H9 (cell line): ENCODE measurements at regions not wholly inside any gene's neighbourhood (a gene's known extent, or its start where the extent isn't known, plus 50 kb on each side); places are given as distances from the start of the nearest gene placed in this dataset.

ENCODE experiments used
- DNase-seq: peaks from one replicate; pipeline ENCODE4 v3.0.0-alpha.2; 2017
- H2AFZ ChIP-seq: one replicate; pipeline ENCODE4 v1.6.1; 2013; ENCODE audit warnings: mild to moderate bottlenecking, low read length, control low read depth, moderate library complexity
- H2AK5ac ChIP-seq: 2 replicates; pipeline ENCODE4 v1.6.1; 2013; ENCODE audit warnings: low read length, control low read depth, mixed read lengths; ENCODE audit not compliant: insufficient read length
- H2BK120ac ChIP-seq: one replicate; pipeline ENCODE4 v1.6.1; 2013; ENCODE audit warnings: low read depth, mild to moderate bottlenecking, low read length, control low read depth, inconsistent platforms; ENCODE audit not compliant: poor library complexity, severe bottlenecking
- H2BK12ac ChIP-seq: 2 replicates; pipeline ENCODE4 v1.6.1; 2013; ENCODE audit warnings: low read length, control low read depth, mixed read lengths, low read depth; ENCODE audit not compliant: insufficient read length
- H2BK15ac ChIP-seq: 2 replicates; pipeline ENCODE4 v1.6.1; 2013; ENCODE audit warnings: low read depth, low read length, control low read depth
- H2BK20ac ChIP-seq: one replicate; pipeline ENCODE4 v1.6.1; 2013; ENCODE audit warnings: low read depth, mild to moderate bottlenecking, low read length, control low read depth, inconsistent platforms; ENCODE audit not compliant: poor library complexity, severe bottlenecking
- H2BK5ac ChIP-seq: 2 replicates; pipeline ENCODE4 v1.6.1; 2013; ENCODE audit warnings: low read length, control low read depth, mixed read lengths; ENCODE audit not compliant: insufficient read length
- H3K14ac ChIP-seq: 2 replicates; pipeline ENCODE4 v1.6.1; 2013; ENCODE audit warnings: low read length, control low read depth; ENCODE audit not compliant: insufficient read depth
- H3K18ac ChIP-seq: 2 replicates; pipeline ENCODE4 v1.6.1; 2013; ENCODE audit warnings: low read depth, mild to moderate bottlenecking, mixed read lengths, low read length, control low read depth; ENCODE audit not compliant: insufficient read length
- H3K23ac ChIP-seq: 2 replicates; pipeline ENCODE4 v1.6.1; 2013; ENCODE audit warnings: low read length, control low read depth, mixed read lengths, low read depth; ENCODE audit not compliant: insufficient read length
- H3K23me2 ChIP-seq: 2 replicates; pipeline ENCODE4 v1.6.1; 2013; ENCODE audit warnings: low read depth, mild to moderate bottlenecking, mixed read lengths, low read length, control low read depth; ENCODE audit not compliant: insufficient read length, poor library complexity, severe bottlenecking
- H3K27ac ChIP-seq: 2 replicates; pipeline ENCODE4 v1.5.1; 2013; ENCODE audit warnings: low read length, control low read depth, mixed read lengths, low read depth; ENCODE audit not compliant: insufficient read length
- H3K27me3 ChIP-seq: 2 replicates; pipeline ENCODE4 v1.6.1; 2013; ENCODE audit warnings: low read length, control low read depth, inconsistent platforms; ENCODE audit not compliant: insufficient read depth
- H3K4ac ChIP-seq: 2 replicates; pipeline ENCODE4 v1.6.1; 2013; ENCODE audit warnings: low read depth, mild to moderate bottlenecking, control low read depth, inconsistent platforms, low read length, moderate library complexity
- H3K4me1 ChIP-seq: 2 replicates; pipeline ENCODE4 v1.6.1; 2013; ENCODE audit warnings: low read length, control low read depth, inconsistent platforms; ENCODE audit not compliant: insufficient read depth
- H3K4me2 ChIP-seq: 2 replicates; pipeline ENCODE4 v1.6.1; 2013; ENCODE audit warnings: low read length, control low read depth, mixed read lengths; ENCODE audit not compliant: insufficient read length, insufficient read depth
- H3K56ac ChIP-seq: 2 replicates; pipeline ENCODE4 v1.6.1; 2013; ENCODE audit warnings: low read depth, mild to moderate bottlenecking, mixed read lengths, low read length, control low read depth; ENCODE audit not compliant: insufficient read length
- H3K79me1 ChIP-seq: 2 replicates; pipeline ENCODE4 v1.6.1; 2013; ENCODE audit warnings: low read depth, mild to moderate bottlenecking, moderate library complexity, low read length, control low read depth, inconsistent platforms; ENCODE audit not compliant: insufficient read depth, poor library complexity, severe bottlenecking
- H3K79me2 ChIP-seq: 2 replicates; pipeline ENCODE4 v1.6.1; 2013; ENCODE audit warnings: low read length, control low read depth, inconsistent platforms; ENCODE audit not compliant: insufficient read depth
- H3K9ac ChIP-seq: 2 replicates; pipeline ENCODE4 v1.6.1; 2013; ENCODE audit warnings: low read length, control low read depth, mixed read lengths; ENCODE audit not compliant: insufficient read length; ENCODE audit errors: extremely low read depth
- H3K9me3 ChIP-seq: one replicate; pipeline ENCODE4 v1.6.1; 2013; ENCODE audit warnings: low read depth, low read length, inconsistent platforms; ENCODE audit not compliant: control insufficient read depth
- H3T11ph ChIP-seq: one replicate; pipeline ENCODE4 v1.6.1; 2013; ENCODE audit warnings: mild to moderate bottlenecking, low read length, control low read depth, inconsistent platforms
- H4K20me1 ChIP-seq: one replicate; pipeline ENCODE4 v1.6.1; 2013; ENCODE audit not compliant: control insufficient read depth, insufficient read length, insufficient read depth
- H4K5ac ChIP-seq: 2 replicates; pipeline ENCODE4 v1.6.1; 2013; ENCODE audit warnings: low read depth, mild to moderate bottlenecking, mixed read lengths, low read length, control low read depth; ENCODE audit not compliant: insufficient read length
- H4K8ac ChIP-seq: replicated peaks from 2 replicates; pipeline ENCODE4 v1.6.1; 2013; ENCODE audit warnings: low read length, control low read depth, mixed read lengths, low read depth; ENCODE audit not compliant: insufficient read length
- H4K91ac ChIP-seq: 2 replicates; pipeline ENCODE4 v1.6.1; 2013; ENCODE audit warnings: low read depth, mild to moderate bottlenecking, moderate library complexity, mixed read lengths, low read length, control low read depth; ENCODE audit not compliant: insufficient read length
- H3K27ac Mint-ChIP-seq, 3 experiments: 2 replicates in 2 of 3; 3 replicates in 1 of 3; pipeline ENCODE4 v1.8.0; 2020 to 2021; ENCODE audit warnings: mixed read lengths in 3 of 3, mild to moderate bottlenecking in 1 of 3, moderate library complexity in 1 of 3
- H3K27me3 Mint-ChIP-seq: 2 replicates; pipeline ENCODE4 v1.8.0; 2021; ENCODE audit warnings: low read depth, mild to moderate bottlenecking, moderate library complexity, mixed read lengths
- H3K36me3 Mint-ChIP-seq, 3 experiments: 2 replicates in 2 of 3; 3 replicates in 1 of 3; pipeline ENCODE4 v1.8.0; 2020 to 2021; ENCODE audit warnings: low read depth in 3 of 3, mixed read lengths in 3 of 3; ENCODE audit not compliant: insufficient read depth in 1 of 3
- H3K4me1 Mint-ChIP-seq, 2 experiments: 2 replicates each; pipeline ENCODE4 v1.8.0; 2020; ENCODE audit warnings: mixed read lengths in 2 of 2
- H3K4me3 Mint-ChIP-seq, 2 experiments: 2 replicates in 1 of 2; 3 replicates in 1 of 2; pipeline ENCODE4 v1.8.0; 2020 to 2021; ENCODE audit warnings: mild to moderate bottlenecking in 2 of 2, mixed read lengths in 2 of 2, moderate library complexity in 1 of 2
- H3K9me3 Mint-ChIP-seq, 2 experiments: 2 replicates in 1 of 2; 3 replicates in 1 of 2; pipeline ENCODE4 v1.8.0; 2020; ENCODE audit warnings: mild to moderate bottlenecking in 2 of 2, mixed read lengths in 2 of 2, moderate library complexity in 1 of 2
- WGBS: extraction: QIAGEN DNeasy Blood & Tissue Kit; methylation state at CpG from one replicate; pipeline ENCODE4 v1.1.7; 2013; ENCODE audit warnings: missing lambda C conversion rate, low lambda C conversion rate, mixed read lengths; ENCODE audit not compliant: insufficient read length; ENCODE audit errors: extremely low coverage; 5-methylcytosine and 5-hydroxymethylcytosine counted together
- TF ChIP-seq, protein P1 (sequence below): fragments of 200-600 bp; sonication (generic); conservative IDR thresholded peaks from 3 replicates; pipeline ENCODE4 v1.8.0; 2021; ENCODE audit warnings: antibody characterized with exemption, mild to moderate bottlenecking

DNA sequence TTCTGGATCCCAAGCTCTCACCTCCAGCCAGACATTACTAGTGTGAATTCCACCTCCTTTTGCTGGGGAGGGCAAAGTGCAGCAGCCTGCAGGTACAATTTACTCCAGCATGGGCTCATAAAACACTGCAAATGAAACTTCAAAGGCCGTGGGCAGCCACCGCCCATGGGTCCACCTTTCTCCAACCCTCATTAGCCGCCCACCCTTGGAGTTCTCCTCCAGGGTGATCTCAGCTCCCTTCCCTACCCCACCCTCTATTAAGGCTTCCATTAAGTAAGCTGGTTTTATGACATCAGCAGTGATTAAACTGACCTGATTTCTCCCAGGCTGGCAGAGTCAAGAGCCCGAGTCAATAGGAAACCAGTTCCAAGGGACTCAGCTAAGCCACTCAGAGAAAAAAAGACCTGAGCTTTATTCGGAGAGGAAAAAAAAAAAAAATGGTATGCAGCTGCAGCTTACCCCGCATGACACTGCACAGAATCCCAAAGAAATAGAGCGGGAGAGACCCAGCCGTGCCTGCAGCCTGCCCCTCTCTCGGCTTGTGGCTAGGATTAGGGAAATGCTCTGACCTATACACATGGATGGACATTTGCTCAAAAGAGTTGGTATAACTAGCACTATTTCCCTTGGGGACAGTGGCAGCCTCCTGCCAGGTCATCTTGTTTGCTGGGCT lies 319.6 kb downstream of the PTTG2 start:
- DNase-seq = no peak
- Histone ChIP-seq H4K91ac (no peak overlapping the region), H3K27me3 (no peaks in the 10 kb centered on the region), H3K4ac (no peak overlapping the region), H4K5ac (no peak overlapping the region), H3K23me2 (no peaks in the 10 kb centered on the region), H2AFZ (no peak overlapping the region), H3K9ac (no peak overlapping the region), H3K23ac (no peak overlapping the region), H3K14ac (no peak overlapping the region), H3K27ac (no peak overlapping the region), H3K9me3 (no peaks in the 10 kb centered on the region), H3T11ph (no peak overlapping the region), H2BK12ac (no peak overlapping the region), H3K79me1 (no peaks in the 10 kb centered on the region), H3K56ac (no peak overlapping the region), H3K18ac (no peak overlapping the region), H2BK5ac (no peak overlapping the region), H3K79me2 (no peaks in the 10 kb centered on the region), H2BK120ac (no peak overlapping the region), H2AK5ac (no peak overlapping the region), H4K20me1 (no peaks in the 10 kb centered on the region), H4K8ac (no peak overlapping the region), H2BK20ac (no peak overlapping the region), H3K4me2 (no peak overlapping the region), H2BK15ac (no peak overlapping the region), H3K4me1 (peaks cover 3% of the 10 kb centered on the region; the same call in 1 of the 2 replicates)
- Mint-ChIP-seq H3K4me3 (no peak overlapping the region), H3K4me1 (peaks cover 26 to 30% of the 10 kb centered on the region in 2 experiments), H3K27me3 (no peaks in the 10 kb centered on the region; the same call in 1 of the 2 replicates), H3K36me3 (peaks cover 0 to 16% (median 0%) of the 10 kb centered on the region in 3 experiments; a peak in 3 of 7 replicates), H3K27ac (peak overlapping the region in 1 of 3 experiments; percentile 74; a peak in 1 of 7 replicates), H3K9me3 (peaks cover 12 to 15% of the 10 kb centered on the region in 2 experiments; a peak in 4 of 5 replicates)
- WGBS = no CpG with 5 or more reads among the region's 9 CpGs
- TF ChIP-seq, protein P1, sequence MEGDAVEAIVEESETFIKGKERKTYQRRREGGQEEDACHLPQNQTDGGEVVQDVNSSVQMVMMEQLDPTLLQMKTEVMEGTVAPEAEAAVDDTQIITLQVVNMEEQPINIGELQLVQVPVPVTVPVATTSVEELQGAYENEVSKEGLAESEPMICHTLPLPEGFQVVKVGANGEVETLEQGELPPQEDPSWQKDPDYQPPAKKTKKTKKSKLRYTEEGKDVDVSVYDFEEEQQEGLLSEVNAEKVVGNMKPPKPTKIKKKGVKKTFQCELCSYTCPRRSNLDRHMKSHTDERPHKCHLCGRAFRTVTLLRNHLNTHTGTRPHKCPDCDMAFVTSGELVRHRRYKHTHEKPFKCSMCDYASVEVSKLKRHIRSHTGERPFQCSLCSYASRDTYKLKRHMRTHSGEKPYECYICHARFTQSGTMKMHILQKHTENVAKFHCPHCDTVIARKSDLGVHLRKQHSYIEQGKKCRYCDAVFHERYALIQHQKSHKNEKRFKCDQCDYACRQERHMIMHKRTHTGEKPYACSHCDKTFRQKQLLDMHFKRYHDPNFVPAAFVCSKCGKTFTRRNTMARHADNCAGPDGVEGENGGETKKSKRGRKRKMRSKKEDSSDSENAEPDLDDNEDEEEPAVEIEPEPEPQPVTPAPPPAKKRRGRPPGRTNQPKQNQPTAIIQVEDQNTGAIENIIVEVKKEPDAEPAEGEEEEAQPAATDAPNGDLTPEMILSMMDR = no peak
